GM12892 (cell line): ENCODE measurements at regions not wholly inside any gene's neighbourhood (a gene's known extent, or its start where the extent isn't known, plus 50 kb on each side); places are given as distances from the start of the nearest gene placed in this dataset.

Source experiments
- POLR2A ChIP-seq: IDR thresholded peaks from 2 replicates; pipeline ENCODE4 v1.6.1; 2011; ENCODE audit warnings: low read depth, low read length, control low read depth
- POLR2AphosphoS5 ChIP-seq: IDR thresholded peaks from 2 replicates; pipeline ENCODE4 v1.6.1; 2011; ENCODE audit warnings: low read depth, low read length, control low read depth

DNA sequence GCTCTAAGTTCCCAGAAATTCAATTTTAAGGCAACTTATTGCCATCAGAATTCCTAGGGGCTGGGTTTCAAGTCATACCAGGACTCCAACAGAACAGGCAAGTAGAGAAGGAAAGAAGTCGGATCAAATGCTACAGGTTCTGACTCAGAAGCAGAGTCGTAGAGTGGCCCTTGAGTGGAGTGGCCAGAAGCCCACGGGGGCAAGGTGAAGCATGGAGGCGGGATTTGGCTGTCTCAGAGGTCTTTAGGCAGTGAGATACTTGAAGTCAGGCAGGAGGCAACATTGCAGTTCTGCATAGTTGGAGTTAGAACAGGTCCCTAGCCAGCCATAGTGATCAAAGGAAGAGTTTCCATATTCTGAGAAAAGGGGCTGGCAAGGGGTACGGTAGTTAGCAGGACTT, 111.6 kb downstream of the NHLRC3 start:
- TF ChIP-seq POLR2A (no peak), POLR2AphosphoS5 (no peak)
